GM18868 (cell line): ENCODE measurements at regions not wholly inside any gene's neighbourhood (a gene's known extent, or its start where the extent isn't known, plus 50 kb on each side); places are given as distances from the start of the nearest gene placed in this dataset.
A peak's percentile ranks its signal among the peaks of the same experiment; 100 is the strongest.
"Not testable (repeated sequence)": the region's sequence is repeated elsewhere in the genome, so short reads cannot be mapped to it uniquely, and the experiment has no call there.

Experiments used
- ATAC-seq: cut with Tn5 transposase; IDR thresholded peaks from one replicate; pipeline ENCODE4 v1.9.1; 2021; ENCODE audit warnings: mild to moderate bottlenecking, moderate library complexity; ENCODE audit not compliant: unreplicated experiment

DNA sequence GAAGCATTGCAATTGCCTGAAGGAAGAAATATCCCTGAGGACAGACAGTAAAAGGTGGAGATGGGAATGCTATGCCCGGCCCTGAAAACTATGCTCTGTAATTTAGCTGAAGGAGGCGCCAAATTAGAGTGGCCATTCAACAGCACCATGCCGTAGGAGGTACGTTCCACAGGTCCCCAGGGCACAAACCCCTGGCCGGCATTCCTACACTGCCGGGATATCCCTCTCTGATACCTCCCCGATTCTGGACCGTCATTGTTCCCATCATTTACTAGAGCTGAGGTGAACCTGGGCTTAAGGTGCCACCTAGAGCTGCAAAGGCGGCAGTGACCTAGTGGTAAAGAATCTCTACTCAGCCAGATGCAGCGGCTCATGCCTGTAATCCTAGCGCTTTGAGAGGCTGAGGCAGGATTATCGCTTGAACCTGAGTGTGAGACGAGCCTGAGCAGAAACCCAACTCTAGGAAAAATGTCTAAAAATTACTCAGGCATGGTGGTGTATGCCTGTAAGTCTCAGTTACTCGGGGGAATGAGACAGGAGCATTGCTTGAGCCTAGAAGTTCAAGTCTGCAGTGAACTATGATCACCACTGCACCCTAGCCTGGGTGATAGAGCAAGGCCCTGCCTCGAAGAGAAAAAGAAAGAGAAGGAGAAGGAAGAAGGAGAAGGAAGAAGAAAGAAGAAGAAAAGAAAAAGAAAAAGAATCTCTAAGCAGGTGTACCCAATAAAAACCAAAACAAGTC, 53.0 kb upstream of the TNKS2 start:
- no peak for ATAC-seq

DNA sequence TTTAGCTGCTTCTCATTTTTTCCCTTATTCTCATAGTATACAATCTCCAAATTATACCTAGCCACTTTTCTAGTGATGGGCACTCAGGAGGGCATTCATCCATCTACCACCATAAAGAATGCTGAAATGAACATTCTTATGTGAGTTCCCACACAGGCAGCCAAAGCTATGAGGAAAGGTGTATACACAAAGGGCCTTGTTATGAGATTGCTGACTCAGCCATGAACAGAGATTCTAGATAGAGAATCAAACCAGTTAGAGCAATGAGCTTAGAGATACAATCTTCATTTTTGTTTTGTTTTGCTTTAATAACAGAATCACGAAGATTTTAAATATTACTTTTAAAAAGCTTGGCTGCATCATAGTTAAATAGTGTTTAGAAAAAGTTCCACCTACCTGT, 54.8 kb upstream of the TNKS2 start:
- no peak for ATAC-seq

DNA sequence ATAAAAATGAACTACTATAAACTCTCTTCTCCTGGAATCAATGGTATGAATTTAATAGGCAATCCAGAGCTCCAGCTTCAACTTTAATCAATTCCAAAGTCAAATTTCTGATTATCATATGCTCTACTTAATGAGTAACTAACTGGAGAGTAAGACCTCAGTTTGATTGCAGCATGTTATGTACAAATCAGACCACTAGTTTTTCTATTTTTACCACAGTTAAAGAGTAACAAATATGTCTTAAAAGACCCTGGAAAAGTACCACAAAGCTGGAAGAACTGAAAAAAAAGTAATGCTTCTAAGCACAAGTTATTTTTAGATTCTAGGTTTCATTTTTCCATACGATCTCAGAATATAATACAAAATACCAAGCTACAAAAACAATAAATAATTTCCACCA, 56.0 kb upstream of the TNKS2 start:
- no peak for ATAC-seq

DNA sequence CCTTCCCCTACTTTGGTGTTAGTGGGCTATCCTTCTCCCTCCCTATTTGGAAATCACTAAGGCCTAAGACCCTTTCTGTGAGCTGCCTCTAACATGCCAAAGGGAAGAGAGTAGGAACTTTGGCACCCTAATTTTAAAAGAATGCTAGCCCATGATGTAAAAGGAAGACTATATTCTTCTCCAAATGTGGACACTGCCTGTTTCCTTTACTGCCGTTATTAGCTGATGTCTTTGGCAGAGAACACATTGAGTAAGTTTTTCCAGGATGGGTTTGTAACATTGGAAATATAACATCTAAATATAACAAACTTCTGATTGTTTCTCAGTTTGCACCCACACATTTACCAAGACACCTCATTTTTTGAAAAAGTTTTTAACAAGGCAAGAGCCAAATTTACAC, 56.9 kb upstream of the TNKS2 start:
- ATAC-seq = no peak

DNA sequence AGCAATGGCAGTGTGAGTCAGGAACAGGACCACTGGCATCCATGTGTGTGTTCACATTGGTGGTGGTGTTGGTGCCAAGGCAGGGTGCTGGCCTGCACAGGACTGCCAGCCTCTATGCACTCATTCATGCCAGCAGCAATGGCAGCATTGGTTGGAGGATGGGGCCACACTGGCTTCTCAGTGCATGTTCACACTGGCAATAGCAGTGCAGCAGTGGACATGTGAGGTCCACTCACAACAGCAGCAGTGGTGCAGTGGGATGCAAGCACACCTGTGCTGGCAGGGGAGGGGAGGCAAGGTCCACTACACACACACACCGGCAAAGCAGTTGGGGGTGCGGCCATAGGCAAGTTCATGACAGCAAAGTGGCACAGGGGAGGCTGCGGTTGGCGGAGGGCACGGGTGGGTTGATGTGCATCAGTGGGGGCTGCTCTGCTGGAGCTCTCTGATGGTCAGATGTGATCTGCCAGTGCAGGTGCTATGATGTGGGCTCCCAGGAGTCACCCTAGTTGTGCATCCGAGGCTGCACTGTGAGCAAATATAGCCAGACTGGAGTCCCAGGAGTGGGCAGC, 57.8 kb upstream of the TNKS2 start:
- ATAC-seq = no peak

DNA sequence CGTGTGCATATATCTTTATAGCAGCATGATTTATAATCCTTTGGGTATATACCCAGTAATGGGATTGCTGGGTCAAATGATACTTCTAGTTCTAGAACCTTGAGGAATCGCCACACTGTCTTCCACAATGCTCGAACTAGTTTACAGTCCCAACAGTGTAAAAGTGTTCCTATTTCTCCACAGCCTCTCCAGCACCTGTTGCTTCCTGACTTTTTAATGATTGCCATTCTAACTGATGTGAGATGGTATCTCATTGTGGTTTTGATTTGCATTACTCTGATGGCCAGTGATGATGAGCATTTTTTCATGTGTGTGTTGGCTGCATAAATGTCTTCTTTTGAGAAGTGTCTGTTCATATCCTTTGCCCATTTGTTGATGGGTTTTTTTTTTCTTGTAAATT, 66.0 kb upstream of the TNKS2 start:
- not testable (repeated sequence) for ATAC-seq

DNA sequence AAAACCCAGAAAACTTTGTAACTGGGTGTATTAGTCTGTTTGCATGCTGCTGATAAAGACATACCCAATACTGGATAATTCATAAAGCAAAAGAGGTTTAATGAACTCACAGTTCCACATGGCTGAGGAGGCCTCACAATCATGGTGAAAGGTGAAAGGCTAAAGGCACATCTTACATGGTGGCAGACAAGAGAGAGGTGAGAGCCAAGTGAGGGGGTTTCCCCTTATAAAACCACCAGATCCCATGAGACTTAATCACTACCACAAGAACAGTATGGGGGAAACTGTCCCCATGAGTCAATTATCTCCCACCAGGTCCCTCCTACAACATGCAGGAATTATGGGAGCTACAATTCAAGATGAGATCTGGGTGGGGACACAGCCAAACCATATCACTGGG, 68.9 kb upstream of the TNKS2 start:
- not testable (repeated sequence) for ATAC-seq

DNA sequence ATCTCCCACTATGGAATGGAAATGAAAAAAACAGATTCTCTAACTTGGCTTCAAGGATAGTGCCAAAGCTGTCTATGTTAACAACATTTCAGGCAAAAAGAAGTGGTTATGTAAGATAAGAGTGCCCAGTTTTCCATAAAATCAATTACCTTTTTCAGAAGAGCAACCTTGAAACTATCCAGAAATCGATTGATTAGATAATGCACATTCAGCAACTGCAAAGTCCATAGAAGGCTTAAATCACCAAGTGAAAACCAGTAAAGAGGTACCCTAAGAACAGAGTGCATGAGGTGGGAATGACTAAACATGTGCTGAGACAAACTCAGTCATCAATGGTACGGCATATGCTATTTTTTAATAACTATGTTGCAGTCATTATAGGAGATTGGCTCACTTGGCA, 71.9 kb upstream of the TNKS2 start:
- no peak for ATAC-seq

DNA sequence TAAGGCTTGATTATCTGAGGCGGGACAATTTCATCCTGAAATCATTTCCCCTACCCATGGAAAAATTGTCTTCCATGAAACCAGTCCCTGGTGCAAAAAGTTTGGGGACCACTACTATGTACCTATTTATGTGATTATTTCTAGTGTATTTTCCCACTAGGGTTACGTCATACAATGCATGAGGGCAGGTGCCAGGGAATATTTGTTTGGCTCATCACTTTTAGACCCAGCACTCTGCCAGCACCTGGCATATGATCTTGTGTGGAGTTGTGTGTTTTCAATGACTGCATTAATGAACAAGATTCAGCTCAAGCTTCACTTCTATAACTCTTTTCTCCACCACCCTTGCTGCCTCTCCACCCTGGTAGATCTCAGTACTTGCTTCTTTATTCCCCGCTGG, 73.3 kb upstream of the TNKS2 start:
- no peak for ATAC-seq

DNA sequence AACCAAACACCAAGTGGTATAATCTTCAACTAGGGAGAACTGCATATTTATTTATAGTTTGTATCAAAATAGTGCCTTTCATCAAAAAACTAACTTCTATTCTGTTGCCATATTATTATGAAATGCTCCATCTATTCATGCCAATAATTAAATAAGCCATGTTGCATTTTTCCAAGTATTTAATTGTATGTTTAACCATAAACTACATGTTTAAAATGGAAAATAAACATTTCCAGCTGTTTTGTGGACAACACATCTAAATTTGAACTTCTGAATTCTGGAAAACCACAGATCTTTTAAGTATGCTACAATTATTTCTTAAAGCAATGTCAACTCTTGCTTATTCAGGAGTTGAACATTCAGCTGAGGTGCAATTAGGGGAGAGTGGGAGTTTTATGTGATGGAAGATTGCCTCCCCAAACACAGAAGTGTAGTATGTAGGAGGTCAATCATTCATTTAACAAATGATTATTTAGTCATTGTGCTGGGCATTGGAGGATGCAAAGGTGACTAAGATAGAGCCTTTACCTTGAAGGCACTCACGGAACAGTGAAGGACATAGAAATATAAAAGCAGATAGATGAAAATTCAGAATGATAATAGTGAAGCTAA, 80.7 kb upstream of the PPP1R3C start:
- ATAC-seq = no peak

DNA sequence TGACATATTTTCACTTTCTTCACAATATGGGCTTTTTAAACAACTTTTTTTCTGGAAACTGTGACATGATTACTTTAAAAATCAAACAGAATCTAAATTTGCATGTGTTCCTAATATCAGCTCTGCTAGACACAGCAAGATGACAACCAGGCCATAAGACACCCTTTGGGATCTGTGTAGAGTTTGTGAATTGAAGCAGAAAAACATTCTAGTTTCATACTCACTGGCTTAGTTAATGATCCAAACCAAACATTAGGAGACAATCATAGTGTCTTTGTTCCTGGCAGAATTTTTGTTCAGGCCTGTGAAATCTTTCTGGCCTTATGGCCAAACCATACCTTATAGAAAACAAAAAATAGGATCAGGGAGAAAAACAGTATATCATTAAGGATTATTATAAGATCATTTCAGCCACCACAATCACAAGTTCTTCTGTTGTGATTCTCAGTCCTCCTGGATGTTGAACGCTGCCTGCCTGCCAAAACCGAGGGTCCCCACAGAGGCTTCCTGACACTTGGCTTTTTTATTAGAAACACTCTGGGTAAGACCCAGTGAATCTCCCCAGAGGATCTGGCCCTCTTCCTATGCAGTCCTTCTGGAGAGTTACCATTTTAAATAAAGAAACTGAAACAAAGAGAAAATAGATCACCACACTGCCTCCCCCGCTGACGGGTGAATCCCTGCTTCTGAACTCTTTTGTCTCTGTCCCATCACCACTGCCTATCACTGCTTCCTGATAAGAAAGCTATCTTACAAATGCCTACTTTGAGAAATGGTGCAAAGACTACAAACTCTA, 79.2 kb upstream of the PPP1R3C start:
- ATAC-seq = peak; percentile 68

DNA sequence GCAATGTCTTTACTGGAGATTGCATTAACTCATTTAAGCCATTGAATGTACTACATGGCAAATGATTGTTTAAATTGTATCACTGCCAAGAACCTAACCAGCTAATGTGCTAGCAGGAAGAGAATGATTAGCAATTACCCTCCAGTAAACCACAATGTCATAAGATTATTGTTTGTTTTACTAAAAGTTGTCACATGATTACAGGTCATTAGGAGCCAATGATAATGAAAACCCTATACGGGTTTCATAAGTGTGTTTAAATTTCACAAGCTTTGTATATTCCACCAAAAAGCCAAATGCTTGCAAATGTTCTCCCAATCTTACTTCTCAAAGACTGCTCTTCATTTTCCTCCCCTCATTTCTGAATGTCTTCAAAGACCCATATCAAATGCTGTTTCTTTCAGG, 76.5 kb upstream of the PPP1R3C start:
- no peak for ATAC-seq

DNA sequence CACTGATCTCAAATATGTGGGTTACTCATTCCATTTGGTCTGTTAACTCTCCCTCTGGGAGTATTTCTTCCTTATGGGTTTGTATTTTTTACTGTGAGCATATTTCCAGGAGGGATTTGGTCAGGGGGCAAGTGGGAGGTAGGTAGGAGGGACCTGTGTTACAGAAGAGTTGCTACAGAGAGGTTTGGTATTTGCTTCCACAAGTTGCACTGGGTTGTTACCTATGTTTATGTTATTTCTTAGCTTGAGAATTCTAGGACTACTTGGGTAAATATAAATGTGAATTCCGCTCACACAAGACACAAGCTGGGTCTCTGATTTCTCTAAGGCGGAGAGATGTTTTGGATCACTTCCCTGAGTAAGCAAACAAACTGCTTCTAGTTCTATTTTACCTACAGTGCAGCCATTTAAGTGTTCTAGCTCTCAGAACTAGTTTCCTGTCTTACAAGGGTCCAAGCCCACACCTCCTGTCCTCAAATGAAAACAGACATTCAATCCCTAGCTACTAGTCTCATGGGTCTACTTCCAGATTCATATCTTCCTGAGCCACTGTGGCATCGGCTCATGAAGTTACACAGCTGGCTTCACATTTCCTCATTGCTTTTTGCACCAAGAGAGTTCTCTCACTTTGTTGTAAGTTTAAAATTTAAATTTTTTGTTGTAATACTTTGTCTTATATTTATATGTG, 75.4 kb upstream of the PPP1R3C start:
- ATAC-seq = no peak

DNA sequence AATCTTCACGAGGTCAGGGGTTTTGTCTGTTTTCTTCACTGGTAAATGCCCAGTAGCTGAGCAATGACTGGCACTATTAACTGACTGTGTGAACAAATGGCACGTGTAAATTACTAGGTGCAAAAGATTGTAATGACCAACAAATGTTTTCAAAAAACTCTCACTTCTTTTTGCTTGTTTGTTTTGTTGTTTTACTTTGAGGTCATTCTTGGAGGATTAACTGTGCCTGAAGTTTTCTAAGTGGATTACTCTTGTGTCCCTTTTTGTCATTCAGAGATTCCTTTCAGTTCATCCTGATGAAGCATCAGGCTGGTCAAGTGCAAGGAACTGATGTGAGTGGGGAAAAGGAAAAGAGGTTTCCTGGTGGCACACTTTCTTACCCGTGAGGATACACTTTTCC, 74.4 kb upstream of the PPP1R3C start:
- no peak for ATAC-seq

DNA sequence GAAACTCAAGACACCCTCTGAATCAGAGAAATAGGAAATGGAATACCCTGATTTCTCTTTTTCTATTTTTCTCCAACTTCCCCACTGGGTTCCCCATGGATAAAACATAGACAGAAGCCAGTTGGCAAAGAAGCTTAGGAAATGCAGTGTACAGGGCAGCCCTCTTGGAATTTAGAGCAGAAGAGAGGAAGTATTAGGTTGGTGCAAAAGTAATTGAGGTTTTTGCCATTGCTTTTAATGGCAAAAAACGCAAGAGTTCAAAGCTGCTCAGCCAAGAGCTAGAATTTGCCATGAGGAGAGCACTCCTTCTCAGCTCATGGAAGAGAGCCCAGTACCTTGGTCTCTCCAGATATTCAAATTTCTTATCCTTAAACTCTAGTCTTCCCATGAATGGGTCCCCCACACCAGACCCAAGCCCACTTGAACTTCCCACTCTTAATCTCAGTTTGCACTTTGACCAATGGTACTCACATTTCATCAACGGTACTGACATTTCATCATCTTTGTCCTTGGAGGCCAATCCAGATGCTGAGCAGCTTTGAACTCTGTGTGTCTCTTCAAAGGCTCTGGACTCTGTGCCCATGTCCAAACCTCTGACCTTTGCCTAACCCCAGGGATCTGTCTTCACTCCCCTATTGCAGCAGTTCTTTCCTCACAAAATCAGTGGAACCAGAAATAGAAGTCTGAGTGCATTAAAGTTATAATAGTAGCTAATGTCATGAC, 73.2 kb upstream of the PPP1R3C start:
- no peak for ATAC-seq

DNA sequence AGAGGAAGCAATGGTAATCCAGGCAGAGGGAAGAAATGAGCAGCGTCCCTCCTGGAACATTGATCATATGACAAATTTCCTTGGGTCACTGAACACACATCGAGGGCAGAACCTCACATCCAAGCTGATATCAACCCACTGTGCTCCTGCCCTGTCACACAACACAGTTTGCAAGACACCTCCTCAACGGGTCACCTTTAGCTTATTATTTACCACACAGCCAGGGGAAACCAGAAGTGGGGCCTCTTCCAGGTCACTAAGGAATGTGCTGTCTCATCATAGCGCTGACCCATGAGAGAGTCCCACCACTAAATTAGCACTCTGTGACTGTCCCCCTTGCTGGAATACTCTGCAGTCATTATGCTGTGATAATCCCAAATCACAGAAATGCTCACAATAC, 69.7 kb upstream of the PPP1R3C start:
- ATAC-seq = no peak

DNA sequence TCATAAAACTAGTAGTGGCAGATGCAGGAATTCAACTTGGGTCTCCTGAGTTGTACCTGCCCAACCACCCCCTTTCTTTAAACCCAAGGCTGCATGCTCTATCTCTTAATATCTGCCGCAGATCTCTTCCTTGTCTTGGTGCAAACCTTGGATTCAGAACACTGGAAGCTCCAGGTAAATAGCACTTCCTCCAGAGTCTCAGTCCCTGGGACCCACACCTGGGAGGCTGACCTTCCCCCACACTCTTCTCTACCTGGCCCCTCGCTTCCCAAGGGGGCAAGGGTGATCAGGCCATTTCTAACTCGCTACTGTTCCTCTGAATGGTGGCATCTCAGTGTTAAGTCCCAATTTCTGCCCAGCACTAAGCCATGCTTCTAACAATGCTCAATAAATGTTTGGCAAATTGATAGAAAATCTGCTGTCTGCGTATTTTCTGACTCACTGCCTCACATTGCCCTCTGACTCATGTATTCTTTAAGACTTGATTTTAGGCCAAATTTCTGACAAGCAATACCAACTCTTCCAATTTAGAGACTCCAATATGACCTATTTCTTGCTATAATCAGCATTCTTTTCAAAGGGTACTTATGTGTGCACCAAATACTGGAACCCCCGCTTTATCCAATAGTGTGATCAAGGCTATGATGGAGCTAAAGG, 68.0 kb upstream of the PPP1R3C start:
- no peak for ATAC-seq

DNA sequence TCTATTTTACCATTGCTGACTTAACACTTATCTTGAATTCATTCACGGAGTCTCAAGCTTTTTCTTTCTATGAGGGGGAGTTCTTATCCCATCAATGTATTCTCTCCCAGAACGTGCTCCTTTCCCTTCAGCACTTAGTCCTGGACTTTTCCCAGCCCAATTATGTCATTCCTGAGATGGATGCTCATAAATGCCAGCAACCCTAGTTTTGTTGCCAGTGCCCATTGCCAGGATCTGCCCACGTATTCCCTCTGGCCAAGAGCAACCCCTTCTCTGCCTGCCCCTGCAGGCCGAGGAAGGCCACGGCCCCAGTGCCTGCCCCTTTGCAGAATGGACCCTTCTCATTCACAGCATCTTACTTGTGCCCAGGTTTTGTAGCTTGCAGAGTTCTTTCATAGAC, 67.4 kb upstream of the PPP1R3C start:
- ATAC-seq = no peak

DNA sequence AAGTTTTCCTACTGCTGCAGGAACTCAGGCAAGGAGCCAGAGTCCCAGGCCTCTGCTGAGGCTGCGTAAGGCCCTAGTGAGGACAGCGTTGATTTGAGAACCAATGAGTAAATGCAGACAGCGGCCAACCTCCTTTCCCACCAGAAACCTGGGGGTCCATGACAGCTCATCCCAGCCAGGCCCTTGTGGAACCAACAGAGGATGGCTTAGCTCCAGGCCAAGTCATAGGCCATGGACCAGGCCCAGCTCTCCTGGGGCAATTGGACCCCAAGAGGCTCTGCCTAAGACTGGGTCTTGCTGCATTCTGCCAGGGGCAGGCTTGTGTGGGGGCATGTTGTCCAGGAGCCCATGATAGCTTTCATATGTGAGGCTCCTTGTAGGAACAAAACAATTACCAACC, 65.4 kb upstream of the PPP1R3C start:
- ATAC-seq = no peak

DNA sequence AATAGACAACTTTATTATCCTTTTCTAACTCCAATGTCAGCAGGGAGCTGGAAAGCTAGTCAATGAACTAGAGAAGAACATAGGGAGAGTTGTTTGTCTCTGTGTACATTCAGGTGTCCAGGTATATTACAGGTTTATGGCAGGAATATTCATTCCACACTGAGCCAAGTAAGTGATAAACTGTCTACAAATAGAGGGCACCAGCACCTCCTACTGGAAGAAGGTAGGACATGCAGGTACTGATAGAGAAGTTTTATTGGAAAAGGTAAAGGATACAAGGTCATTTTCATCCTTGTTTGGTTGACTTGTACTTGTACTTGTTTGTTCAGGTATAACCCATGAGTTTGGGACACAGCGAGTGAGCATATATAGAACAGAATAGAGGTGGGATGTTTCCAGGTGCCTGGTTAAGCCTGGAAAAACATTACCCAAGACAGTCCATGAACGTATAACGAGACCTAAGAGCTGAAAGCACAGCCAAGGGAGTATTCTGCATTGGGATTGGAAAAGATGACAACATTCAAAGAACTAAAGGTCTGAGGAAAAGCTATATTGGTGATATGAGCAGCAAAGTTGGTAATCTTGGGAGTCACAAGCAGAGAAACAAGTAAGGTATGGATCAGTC, 61.4 kb upstream of the PPP1R3C start:
- no peak for ATAC-seq
